Upper lobe of right lung (tissue), 1 donor: ENCODE measurements at regions not wholly inside any gene's neighbourhood (a gene's known extent, or its start where the extent isn't known, plus 50 kb on each side); places are given as distances from the start of the nearest gene placed in this dataset.

Experiments used
- ATAC-seq: fragments of 200-7000 bp; cut with Tn5 transposase; one replicate; pipeline ENCODE4 v1.9.1; 2020; ENCODE audit warnings: mild to moderate bottlenecking, moderate library complexity
- DNase-seq: peaks from one replicate; pipeline ENCODE4 v3.0.0-alpha.2; 2020
- H3K27ac ChIP-seq: fragments of 200-600 bp; one replicate; pipeline ENCODE4 v1.8.0; 2022
- H3K27me3 ChIP-seq: fragments of 200-600 bp; one replicate; pipeline ENCODE4 v1.8.0; 2022; ENCODE audit warnings: mild to moderate bottlenecking
- H3K36me3 ChIP-seq: fragments of 200-600 bp; one replicate; pipeline ENCODE4 v1.8.0; 2022
- H3K4me1 ChIP-seq: fragments of 200-600 bp; one replicate; pipeline ENCODE4 v1.8.0; 2022
- H3K4me3 ChIP-seq: fragments of 200-600 bp; one replicate; pipeline ENCODE4 v1.8.0; 2022; ENCODE audit warnings: mild to moderate bottlenecking
- H3K9me3 ChIP-seq: fragments of 200-600 bp; one replicate; pipeline ENCODE4 v1.8.0; 2022
- CTCF ChIP-seq: fragments of 200-600 bp; IDR thresholded peaks from one replicate; pipeline ENCODE4 v1.8.0; 2022; ENCODE audit warnings: antibody characterized with exemption
- intact Hi-C: fragments of 100-400 bp; cut with DNase I; formaldehyde crosslinking; loops from one replicate; pipeline ENCODE4 v1.11.0; 2022
- donor health status: DM: no; HTN: yes; CAD: no; lungs with severe emphysema.

GRCh38 chr6:67854098-67854497 is 781.0 kb upstream of the ADGRB3 start:
- Histone ChIP-seq H3K27me3 (no peaks in the 10 kb centered on the region), H3K4me1 (no peaks in the 10 kb centered on the region), H3K36me3 (no peaks in the 10 kb centered on the region), H3K9me3 (no peaks in the 10 kb centered on the region), H3K27ac (no peak overlapping the region), H3K4me3 (no peak overlapping the region)
- DNase-seq, result no peak
- intact Hi-C loops, result no loop called here
- ATAC-seq, result no peak
- no peak for TF ChIP-seq CTCF

- no peak overlapping the region for H3K4me3 ChIP-seq
- ATAC-seq (no peak), DNase-seq (no peak)
- TF ChIP-seq CTCF, result no peak
- no peaks in the 10 kb centered on the region for H3K4me1 ChIP-seq
- H3K36me3 ChIP-seq, result no peaks in the 10 kb centered on the region
- H3K27me3 ChIP-seq, result no peaks in the 10 kb centered on the region
- intact Hi-C loops, result no loop called here
- no peak overlapping the region for H3K27ac ChIP-seq
- no peaks in the 10 kb centered on the region for H3K9me3 ChIP-seq
Observed at GRCh38 chr6:67839818-67840217, 795.3 kb upstream of the ADGRB3 start.

GRCh38 chr6:67825201-67825895 is 809.7 kb upstream of the ADGRB3 start:
- H3K36me3 ChIP-seq, result no peaks in the 10 kb centered on the region
- H3K27ac ChIP-seq, result no peak overlapping the region
- H3K4me1 ChIP-seq, result no peaks in the 10 kb centered on the region
- no peak overlapping the region for H3K4me3 ChIP-seq
- H3K9me3 ChIP-seq, result no peaks in the 10 kb centered on the region
- ATAC-seq (peak; percentile 32), DNase-seq (no peak)
- H3K27me3 ChIP-seq, result no peaks in the 10 kb centered on the region
- intact Hi-C loops, result no loop called here
- no peak for TF ChIP-seq CTCF

- intact Hi-C loops, result no loop called here
- no peak overlapping the region for H3K27ac ChIP-seq
Observed at GRCh38 chr6:67818322-67818721, 816.8 kb upstream of the ADGRB3 start.

GRCh38 chr6:67815623-67816022 is 819.5 kb upstream of the ADGRB3 start:
- no peak for TF ChIP-seq CTCF
- Histone ChIP-seq H3K4me3 (no peak overlapping the region), H3K27me3 (no peaks in the 10 kb centered on the region), H3K4me1 (no peaks in the 10 kb centered on the region), H3K36me3 (no peaks in the 10 kb centered on the region), H3K27ac (no peak overlapping the region), H3K9me3 (peaks cover 20% of the 10 kb centered on the region)
- no peak for DNase-seq
- no peak for ATAC-seq
- intact Hi-C loops, result no loop called here

More at GRCh38 chr6:67818322-67818721, 816.8 kb upstream of the ADGRB3 start:
- H3K36me3 ChIP-seq, result no peaks in the 10 kb centered on the region
- H3K9me3 ChIP-seq, result peaks cover 5% of the 10 kb centered on the region
- ATAC-seq (no peak), DNase-seq (no peak)
- no peaks in the 10 kb centered on the region for H3K27me3 ChIP-seq
- no peaks in the 10 kb centered on the region for H3K4me1 ChIP-seq
- no peak overlapping the region for H3K4me3 ChIP-seq
- no peak for TF ChIP-seq CTCF

GRCh38 chr6:67814262-67814661 is 820.8 kb upstream of the ADGRB3 start:
- DNase-seq (no peak), ATAC-seq (no peak)
- no peak for TF ChIP-seq CTCF
- Histone ChIP-seq H3K9me3 (peaks cover 20% of the 10 kb centered on the region), H3K4me1 (no peaks in the 10 kb centered on the region), H3K36me3 (no peaks in the 10 kb centered on the region), H3K4me3 (no peak overlapping the region), H3K27ac (no peak overlapping the region), H3K27me3 (no peaks in the 10 kb centered on the region)
- intact Hi-C loops, result no loop called here
